SH-SY5Y (cell line): ENCODE measurements at regions not wholly inside any gene's neighbourhood (a gene's known extent, or its start where the extent isn't known, plus 50 kb on each side); places are given as distances from the start of the nearest gene placed in this dataset.

ENCODE experiments used
- GATA2 ChIP-seq: IDR thresholded peaks from 2 replicates; pipeline ENCODE4 v1.6.1; 2011; ENCODE audit warnings: mild to moderate bottlenecking, low read depth, low read length
- GATA3 ChIP-seq: IDR thresholded peaks from 2 replicates; pipeline ENCODE4 v1.6.1; 2011; ENCODE audit warnings: low read depth, mild to moderate bottlenecking, low read length, moderate library complexity

DNA sequence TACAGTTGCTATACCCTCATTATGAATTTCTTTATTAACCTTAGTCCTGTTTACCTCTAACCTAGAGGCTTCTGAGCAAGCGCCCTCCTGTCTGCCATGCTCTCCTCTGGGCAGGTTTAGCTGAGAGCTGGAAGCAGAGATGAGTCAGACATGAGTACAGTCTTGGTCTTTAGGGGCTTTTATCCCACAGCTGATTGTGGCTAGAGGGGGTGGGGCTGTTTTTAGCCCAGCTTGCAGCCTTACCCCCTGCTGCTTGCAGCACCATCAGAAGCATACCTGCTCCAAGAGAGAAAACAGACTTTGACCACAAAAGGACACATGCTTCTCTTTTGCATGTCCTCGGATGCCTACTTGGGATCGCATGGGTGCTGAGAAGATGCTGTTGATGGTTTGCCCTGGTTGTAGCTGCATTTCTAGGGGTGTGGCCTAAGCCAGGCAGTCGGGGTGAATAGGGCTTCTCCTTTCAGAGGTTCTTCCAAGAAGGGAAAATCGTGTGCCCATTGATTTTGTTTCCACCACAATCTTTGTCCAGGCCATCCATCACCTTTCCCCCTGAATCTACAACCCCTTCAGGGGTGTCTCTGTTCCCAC, 115.0 kb upstream of the LGALSL start:
- TF ChIP-seq GATA2 (no peak), GATA3 (no peak)

DNA sequence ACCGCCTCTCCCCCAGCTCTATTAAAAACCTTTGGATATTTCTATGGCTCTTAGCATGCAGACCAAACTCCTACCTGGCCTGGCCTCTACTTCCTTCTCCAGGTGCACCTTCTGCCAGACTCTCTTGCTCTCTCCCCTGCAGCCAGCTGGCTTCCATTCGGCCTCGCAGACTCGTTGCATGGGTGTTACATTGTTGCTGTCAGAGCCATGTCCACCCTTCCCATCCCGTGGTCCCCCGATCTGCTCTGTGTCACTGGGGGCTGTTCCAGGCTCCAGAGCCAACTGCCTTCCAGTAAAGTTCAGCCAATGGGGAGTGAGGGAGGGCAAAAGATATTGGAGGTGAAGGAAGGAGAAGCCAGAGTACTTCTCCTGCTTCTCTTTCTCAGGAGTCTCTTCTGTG, 112.5 kb upstream of the LGALSL start:
- TF ChIP-seq GATA2 (no peak), GATA3 (no peak)

DNA sequence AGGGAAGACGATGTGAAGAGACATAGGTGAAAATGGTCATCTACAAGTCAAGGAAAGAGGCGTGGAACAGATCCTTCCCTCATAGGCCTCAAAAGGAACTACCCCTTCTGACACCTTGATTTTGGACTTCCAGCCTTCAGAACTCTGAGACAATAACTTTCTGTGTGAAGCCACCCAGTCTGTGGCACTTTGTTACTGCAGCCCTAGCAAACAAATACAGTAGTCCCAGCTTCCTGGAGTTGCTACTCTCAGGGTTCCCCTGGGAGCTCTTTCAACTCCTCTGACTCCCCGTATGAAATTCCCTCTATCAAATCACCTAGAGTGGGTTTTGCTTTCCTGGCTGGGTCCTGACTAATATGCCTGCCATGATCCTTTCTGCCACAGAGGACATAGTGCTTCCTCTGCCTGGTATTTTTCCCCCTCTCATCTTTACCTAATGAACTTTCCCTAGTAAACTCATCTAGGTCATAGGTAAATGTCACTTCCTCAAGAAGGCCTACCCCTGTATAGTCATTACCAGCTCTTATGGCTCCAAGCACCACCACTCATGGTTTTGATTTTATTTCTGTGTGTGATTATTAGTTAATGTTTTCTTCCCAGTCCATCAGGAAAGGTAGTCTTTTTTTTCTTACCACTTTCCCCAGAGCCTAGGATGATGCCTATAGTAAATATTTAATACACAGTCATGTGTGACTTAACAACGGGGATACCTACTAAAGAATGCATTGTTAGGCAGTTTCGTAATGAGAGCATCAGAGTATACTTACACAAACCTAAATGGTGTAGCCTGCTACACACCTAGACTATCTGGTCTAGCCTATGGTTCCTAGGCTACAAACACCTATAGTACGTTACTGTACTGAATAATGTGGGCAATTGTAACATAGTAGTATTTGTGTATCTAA, 111.5 kb upstream of the LGALSL start:
- TF ChIP-seq GATA3 (no peak), GATA2 (no peak)

DNA sequence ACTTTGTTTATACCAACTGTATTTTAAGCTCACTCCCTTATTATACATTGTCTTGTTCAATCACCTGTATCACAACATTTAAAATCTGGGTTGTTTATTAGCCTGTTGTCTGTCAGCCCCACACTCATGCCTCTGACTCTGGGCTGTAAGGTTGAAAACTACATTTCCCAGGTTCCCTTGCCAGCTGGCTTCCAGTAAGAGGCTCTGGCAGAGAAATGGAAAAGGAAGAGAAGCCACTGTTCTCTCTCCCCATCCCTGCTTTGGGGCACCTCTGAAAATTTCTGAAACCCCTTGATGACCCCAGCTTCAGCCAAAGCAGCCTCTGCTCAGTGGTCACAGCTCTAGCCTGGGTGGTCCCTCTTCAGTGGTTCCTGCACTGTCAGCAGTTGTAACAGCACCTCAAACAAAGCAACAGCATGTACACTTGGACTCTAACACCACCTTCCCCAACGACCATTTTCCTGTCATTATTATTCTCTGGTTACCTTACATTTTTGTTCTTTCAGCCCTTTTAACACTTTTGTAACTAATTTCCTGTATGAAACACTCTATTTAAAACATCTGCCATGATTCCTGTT, 108.9 kb upstream of the LGALSL start:
- no peak for TF ChIP-seq GATA3
- no peak for TF ChIP-seq GATA2

DNA sequence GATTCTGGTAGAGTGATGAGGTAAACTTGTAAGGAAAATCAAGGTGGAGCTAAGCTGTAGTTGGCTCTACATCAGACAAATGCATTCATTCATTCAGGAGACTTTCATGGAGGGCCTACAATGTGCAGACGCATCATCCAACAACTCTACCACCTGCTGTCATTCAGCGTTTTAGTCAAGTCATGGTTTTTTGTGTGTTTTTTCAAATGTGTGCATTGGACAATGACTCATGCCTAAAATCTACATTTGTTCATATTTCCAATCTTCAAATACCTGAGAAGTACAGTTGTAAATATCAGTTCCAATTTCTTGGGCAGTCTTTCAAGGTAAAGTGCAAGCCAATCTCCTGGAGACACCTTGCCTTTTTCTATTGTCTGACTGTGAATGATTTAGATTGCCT, 108.0 kb upstream of the LGALSL start:
- TF ChIP-seq GATA2 (no peak), GATA3 (no peak)

DNA sequence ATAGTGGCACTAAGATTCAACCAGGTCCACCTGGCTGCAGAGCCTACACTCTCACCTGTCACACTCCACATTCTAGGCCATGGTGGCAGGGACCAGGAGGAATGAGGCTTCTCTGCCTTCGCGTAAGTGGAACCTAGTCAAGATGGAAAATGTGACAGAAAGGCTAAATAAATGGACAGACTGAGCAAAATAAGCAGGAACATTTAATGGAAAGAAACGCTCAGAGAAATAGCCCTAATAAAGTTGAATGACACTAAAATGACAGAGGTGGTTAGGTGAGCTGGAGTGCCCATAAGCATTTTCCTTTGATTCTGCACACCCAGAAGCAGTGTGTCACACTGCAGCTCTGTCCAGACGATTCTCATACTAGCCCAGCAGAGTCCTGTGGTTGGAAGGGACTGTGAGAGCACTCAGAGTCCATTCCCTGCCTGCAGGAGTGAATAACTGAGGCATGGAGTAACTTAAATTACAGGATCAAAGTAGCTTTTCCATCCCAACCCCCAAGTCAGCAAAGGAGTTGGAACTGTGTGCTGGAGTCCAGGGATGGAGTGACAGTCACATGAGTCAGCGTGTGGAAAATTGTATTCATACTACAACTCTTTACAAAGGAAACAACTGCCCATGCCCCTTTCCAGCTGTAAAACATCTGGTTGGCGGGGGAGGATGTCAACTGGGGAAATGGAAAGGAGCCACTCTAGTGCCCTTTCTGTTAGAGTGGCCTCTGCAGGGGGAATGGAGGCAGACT, 105.4 kb upstream of the LGALSL start:
- TF ChIP-seq GATA3 (no peak), GATA2 (no peak)

DNA sequence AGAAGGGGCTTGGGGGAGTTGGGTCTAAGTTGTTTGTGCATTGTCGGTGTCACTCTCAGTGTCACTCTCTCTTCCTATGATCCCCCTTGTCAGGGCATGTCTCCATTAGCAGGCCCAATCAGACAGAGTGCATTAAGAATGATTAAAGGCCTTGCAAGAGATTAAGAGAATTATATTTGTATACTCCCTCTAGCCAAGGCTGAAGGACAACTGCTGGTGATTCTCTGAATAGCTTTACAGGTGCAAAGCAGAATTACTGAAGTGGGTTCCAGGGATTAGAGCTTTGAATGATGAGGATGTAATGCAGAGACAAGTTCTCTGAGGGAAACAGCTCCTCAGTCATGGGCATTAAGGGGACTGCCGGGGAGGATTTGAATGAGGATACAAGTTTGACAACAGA, 104.8 kb upstream of the LGALSL start:
- TF ChIP-seq GATA3 (no peak), GATA2 (no peak)

DNA sequence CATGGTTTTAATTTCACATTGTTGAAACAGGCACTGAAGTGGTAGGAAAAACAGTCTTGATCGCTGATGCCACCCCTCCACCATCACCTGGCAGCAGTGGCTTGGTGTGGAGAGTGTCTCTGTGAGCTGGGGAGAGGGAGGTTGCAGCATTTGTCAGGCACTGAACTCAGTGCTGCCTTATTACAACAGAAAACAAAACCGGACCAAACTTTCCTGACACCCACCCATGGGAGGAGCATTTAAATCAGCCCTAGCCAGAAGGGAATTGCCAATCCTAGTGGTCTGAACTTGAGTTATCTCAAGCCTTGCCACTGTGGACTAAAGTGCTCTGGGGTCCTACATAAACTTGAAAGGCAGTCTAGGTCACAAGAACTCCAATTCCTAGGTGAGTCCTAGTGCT, 103.0 kb upstream of the LGALSL start:
- TF ChIP-seq GATA3: no peak
- TF ChIP-seq GATA2: no peak

DNA sequence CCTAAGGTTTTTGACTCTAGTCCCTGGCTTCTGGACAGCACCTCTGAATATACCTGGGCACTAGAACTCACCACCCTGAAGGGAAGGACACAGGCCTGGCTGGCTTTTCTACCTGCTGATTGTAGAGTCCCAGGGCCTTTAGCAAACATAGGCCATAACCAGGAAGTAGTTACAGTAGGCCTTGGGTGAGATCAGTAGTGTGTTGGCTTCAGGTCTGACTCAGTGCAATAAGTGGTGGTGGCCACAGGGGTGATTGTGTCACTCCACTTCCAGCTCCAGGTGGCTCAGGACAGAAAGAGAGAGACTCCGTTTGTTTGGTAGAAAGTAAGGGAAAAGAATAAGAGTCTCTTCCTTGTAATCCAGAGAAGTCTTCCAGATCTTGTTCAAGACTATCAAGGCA, 101.7 kb upstream of the LGALSL start:
- TF ChIP-seq GATA3 (no peak), GATA2 (no peak)

DNA sequence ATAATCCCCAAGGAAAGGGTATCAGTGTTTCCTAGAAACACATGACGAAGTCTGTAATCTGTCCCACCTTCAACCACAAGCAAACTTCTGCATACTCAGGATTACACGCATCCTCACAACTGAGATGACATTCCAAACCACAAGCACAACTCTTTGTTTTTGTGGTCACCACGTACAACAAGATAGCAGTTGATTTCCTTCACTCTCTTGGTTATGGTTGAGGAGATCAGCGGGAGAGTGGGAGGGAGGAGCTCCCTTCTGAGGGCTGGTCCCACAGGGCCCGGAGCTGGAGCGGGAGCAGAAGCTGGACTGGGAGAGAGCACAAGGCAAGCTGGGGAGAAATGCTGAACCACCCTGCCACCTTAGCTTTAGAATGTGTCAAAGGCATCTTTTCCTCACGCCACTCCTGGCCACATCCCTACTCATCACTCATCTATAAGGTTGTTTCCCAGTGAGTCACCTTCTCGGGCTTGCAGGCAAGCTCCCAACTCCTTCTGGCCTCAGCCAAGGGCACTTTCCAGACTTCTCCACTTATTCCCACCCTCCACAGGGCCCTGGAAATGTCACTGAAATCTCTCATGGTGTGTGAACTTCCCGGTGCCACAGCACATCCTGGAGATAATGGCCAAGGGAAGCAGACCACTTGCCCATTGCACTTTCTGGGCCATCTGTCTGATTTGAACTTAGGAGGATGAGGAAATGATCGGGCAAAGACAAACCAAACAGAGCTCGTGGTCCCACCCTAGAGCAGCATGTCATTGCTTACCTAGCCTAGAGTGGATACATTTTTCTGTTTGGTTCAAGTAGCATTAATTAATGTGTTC, 98.9 kb upstream of the LGALSL start:
- no peak for TF ChIP-seq GATA2
- no peak for TF ChIP-seq GATA3

DNA sequence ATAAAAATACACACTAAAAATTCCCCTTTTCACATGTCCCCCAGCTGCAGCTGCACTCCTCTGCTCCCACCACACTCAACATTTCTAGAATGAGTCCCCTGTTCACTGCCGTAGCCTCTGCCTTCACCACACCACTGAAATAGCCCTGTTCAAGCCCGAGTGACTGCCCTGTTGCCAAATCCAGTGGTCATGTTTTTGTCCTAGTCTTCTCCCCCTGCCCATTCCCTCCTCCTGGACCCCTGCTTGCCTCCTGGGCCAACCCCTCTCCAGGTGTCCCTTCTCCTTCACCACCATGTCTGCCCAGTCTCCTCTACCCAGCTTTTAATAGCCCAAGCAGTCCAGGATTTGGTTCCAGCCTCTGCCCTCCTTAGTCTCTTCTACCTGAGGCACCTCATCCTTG, 97.1 kb upstream of the LGALSL start:
- TF ChIP-seq GATA2 (no peak), GATA3 (no peak)

DNA sequence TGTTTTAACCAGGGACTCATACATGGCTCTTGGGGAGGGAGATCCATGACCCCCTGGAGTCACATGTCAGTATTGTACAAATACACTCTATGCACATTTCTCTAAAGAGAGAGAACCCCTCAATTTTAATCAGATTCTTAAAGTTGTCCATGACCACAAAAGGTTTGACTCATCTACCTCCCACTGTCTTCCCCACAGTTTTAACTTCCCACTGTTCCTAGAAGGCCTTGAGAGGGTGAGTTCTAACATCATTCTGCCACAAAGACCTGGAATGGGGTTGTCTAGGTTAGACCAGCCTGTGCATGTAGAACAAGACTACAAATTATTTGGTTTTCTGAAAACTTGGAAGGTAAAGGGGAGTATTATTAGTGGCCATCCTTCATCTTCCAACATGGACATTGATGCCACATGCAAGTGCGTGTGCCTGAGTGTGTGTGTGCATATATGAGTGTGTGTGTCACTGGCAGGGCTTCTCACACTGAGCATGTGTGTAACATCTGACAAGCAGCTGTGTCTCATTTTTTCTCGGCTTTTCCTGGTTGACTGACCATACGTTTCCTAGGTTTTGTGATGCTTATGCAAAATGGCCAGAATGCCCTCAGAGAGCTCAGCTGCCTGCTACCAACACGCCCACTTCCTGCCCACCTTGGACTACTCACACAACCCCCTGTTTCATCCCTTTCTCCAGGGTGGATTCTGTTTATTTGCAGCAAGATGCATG, 94.6 kb upstream of the LGALSL start:
- TF ChIP-seq GATA3 (no peak), GATA2 (no peak)

DNA sequence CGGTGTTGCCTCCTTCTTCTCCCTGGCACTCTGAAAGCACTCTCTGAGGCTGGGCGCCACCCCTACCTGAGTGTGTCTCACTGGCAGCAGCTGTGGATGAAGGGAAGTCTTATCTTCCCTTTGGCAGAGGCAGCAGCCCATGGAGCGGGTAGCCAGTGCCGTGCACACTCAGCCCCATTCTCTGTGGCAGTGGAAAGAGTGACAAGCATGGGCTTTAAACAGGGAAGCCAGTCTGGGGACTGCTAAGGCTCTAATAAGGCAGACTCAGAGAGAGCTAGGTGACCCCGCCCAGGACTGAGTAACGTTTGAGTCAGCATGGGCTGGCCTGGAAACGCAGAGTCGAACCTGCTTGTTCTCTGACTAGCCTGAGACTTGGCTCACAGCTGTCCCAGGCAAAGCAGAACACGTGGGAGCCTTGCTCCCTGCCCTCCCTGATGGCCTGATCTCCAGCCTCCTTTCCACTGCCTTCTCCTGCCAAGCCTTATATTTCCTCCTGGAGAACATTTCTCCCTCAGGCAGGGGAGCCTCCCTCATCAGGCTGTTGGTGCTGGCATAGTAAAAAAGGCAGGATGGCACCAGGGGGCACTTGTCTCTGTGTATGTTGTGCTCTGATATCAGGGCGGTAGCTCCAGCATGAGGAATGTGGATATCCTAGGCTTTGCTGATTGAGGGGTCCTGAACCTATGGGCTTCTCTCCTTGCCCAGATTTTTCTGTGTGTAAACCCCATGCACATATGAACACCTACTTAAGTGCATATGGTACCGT, 93.9 kb upstream of the LGALSL start:
- TF ChIP-seq GATA3 (no peak), GATA2 (no peak)
